GM12878 (cell line): ENCODE measurements at regions not wholly inside any gene's neighbourhood (a gene's known extent, or its start where the extent isn't known, plus 50 kb on each side); places are given as distances from the start of the nearest gene placed in this dataset.

ENCODE experiments used
- ATAC-seq: fragments of 200-7000 bp; cut with Tn5 transposase; 3 replicates; pipeline ENCODE4 v1.9.1; 2020; ENCODE audit warnings: mild to moderate bottlenecking, moderate library complexity
- BruUV-seq: library from RNA; stranded (reverse); fragments of 400-500 nt; replicated peaks from 2 replicates; lab custom pipeline; 2021; lab: Mats Ljungman, UMichigan
- CTCF ChIA-PET: fragments of 300-600 bp; sonication (Branson Sonifier 250); formaldehyde crosslinking; extraction: SDS; loops from one replicate; lab custom pipeline; 2021; ENCODE audit warnings: inconsistent platforms; lab: Yijun Ruan, JAX
- POLR2A ChIA-PET: fragments of 350-600 bp; formaldehyde crosslinking; extraction: SDS; loops from one replicate; lab custom pipeline; 2021; ENCODE audit warnings: inconsistent platforms; lab: Charles Lee
- RAD21 ChIA-PET: fragments of 300-600 bp; sonication (Branson Sonifier 250); formaldehyde crosslinking; loops from one replicate; lab custom pipeline; 2023; ENCODE audit warnings: antibody characterized with exemption; ENCODE audit not compliant: unreplicated experiment; lab: Charles Lee
- SMC1A ChIA-PET: fragments of 300-600 bp; sonication (Branson Sonifier 250); formaldehyde crosslinking; loops from one replicate; lab custom pipeline; 2023; ENCODE audit not compliant: unreplicated experiment, uncharacterized antibody; lab: Charles Lee
- DNase-seq: peaks from one replicate; pipeline ENCODE4 v3.0.0-alpha.2; 2011; ENCODE audit warnings: low read depth, low spot score
- FAIRE-seq: peaks from 3 replicates; lab custom pipeline; 2011; peaks lifted over from hg19 to GRCh38; lab: Jason Lieb, UNC
- H2AFZ ChIP-seq: 2 replicates; pipeline ENCODE4 v1.6.0; 2011; ENCODE audit warnings: low read depth, low read length, control low read depth; ENCODE audit not compliant: control insufficient read depth
- H3K27ac ChIP-seq: 2 replicates; pipeline ENCODE4 v1.5.1; 2011; ENCODE audit warnings: control low read depth; ENCODE audit not compliant: control insufficient read depth, insufficient read depth
- H3K27me3 ChIP-seq, 2 experiments: replicated peaks in 1 of 2; 2 replicates each; pipeline versions ENCODE4 v1.6.0 to v1.6.1; 2011; ENCODE audit warnings: low read length in 1 of 2; ENCODE audit not compliant: control insufficient read depth in 2 of 2, insufficient read depth in 2 of 2
- H3K36me3 ChIP-seq, 2 experiments: 2 replicates each; pipeline ENCODE4 v1.5.1; 2011; ENCODE audit warnings: low read length in 1 of 2; ENCODE audit not compliant: control insufficient read depth in 2 of 2, insufficient read depth in 2 of 2
- H3K4me1 ChIP-seq: 2 replicates; pipeline ENCODE4 v1.6.1; 2011; ENCODE audit warnings: mild to moderate bottlenecking, low read length, moderate library complexity, mixed read lengths; ENCODE audit not compliant: control insufficient read depth, insufficient read depth
- H3K4me2 ChIP-seq: 2 replicates; pipeline ENCODE4 v1.6.0; 2011; ENCODE audit warnings: control low read depth; ENCODE audit not compliant: control insufficient read depth, insufficient read depth
- H3K4me3 ChIP-seq: fragments of 200-600 bp; sonication (generic); 2 replicates; pipeline ENCODE4 v1.5.1; 2016
- H3K79me2 ChIP-seq: 2 replicates; pipeline ENCODE4 v1.6.0; 2011; ENCODE audit warnings: low read length; ENCODE audit not compliant: control insufficient read depth, insufficient read depth
- H3K9ac ChIP-seq: 2 replicates; pipeline ENCODE4 v1.8.0; 2011; ENCODE audit warnings: low read length, control low read depth, mixed read lengths; ENCODE audit not compliant: control insufficient read depth, insufficient read depth
- H3K9me3 ChIP-seq: replicated peaks from 3 replicates; pipeline ENCODE4 v1.5.1; 2011; ENCODE audit warnings: mild to moderate bottlenecking, low read length; ENCODE audit not compliant: control insufficient read depth, insufficient read depth
- H4K20me1 ChIP-seq: 2 replicates; pipeline ENCODE4 v1.6.0; 2011; ENCODE audit not compliant: control insufficient read depth, insufficient read depth
- BCL11A ChIP-seq: IDR thresholded peaks from 2 replicates; pipeline ENCODE4 v1.6.1; 2011; ENCODE audit warnings: low read depth, low read length
- BRCA1 ChIP-seq: IDR thresholded peaks from 2 replicates; pipeline ENCODE4 v1.6.1; 2011; ENCODE audit warnings: low read depth, low read length, improper control_type of control experiment
- CREM ChIP-seq: IDR thresholded peaks from 2 replicates; pipeline ENCODE4 v1.6.1; 2014; ENCODE audit warnings: antibody characterized with exemption, low read depth
- DPF2 ChIP-seq: fragments of 450-650 bp; IDR thresholded peaks from 2 replicates; pipeline ENCODE4 v1.6.1; 2017; ENCODE audit warnings: mild to moderate bottlenecking
- IKZF1 ChIP-seq: fragments of 450-650 bp; conservative IDR thresholded peaks from 2 replicates; pipeline ENCODE4 v1.6.1; 2017; ENCODE audit warnings: antibody characterized with exemption, mild to moderate bottlenecking
- NFYA ChIP-seq: IDR thresholded peaks from 2 replicates; pipeline ENCODE4 v1.6.1; 2011; ENCODE audit warnings: low read depth, mild to moderate bottlenecking, low read length, improper control_type of control experiment, borderline replicate concordance
- NR2C1 ChIP-seq: fragments of 450-650 bp; IDR thresholded peaks from 2 replicates; pipeline ENCODE4 v1.6.1; 2017; ENCODE audit warnings: antibody characterized with exemption, mild to moderate bottlenecking, moderate library complexity
- SIX5 ChIP-seq: IDR thresholded peaks from 2 replicates; pipeline ENCODE4 v1.6.1; 2011; ENCODE audit warnings: mild to moderate bottlenecking, low read depth, low read length, moderate library complexity; ENCODE audit not compliant: severe bottlenecking
- WGBS: methylation state at CpG from one replicate; pipeline ENCODE4 v1.1.6; 2016; ENCODE audit warnings: low lambda C conversion rate; ENCODE audit not compliant: insufficient replicate concordance, insufficient coverage; ENCODE audit errors: missing lambda C conversion rate; 5-methylcytosine and 5-hydroxymethylcytosine counted together
- in situ Hi-C: fragments of 300-500 bp; cut with MboI; formaldehyde crosslinking; loops from 9 replicates; pipeline ENCODE4 v1.14.3; 2018; ENCODE audit warnings: mixed read lengths
- intact Hi-C: fragments of 100-400 bp; cut with micrococcal nuclease; formaldehyde crosslinking; loops from one replicate; pipeline ENCODE4 v1.14.2; 2022; ENCODE audit not compliant: unreplicated experiment
- TF ChIP-seq, protein P1 (sequence below): IDR thresholded peaks from 2 replicates; pipeline ENCODE4 v1.6.1; 2011; ENCODE audit warnings: mild to moderate bottlenecking, low read depth, low read length, moderate library complexity; ENCODE audit not compliant: insufficient replicate concordance

DNA sequence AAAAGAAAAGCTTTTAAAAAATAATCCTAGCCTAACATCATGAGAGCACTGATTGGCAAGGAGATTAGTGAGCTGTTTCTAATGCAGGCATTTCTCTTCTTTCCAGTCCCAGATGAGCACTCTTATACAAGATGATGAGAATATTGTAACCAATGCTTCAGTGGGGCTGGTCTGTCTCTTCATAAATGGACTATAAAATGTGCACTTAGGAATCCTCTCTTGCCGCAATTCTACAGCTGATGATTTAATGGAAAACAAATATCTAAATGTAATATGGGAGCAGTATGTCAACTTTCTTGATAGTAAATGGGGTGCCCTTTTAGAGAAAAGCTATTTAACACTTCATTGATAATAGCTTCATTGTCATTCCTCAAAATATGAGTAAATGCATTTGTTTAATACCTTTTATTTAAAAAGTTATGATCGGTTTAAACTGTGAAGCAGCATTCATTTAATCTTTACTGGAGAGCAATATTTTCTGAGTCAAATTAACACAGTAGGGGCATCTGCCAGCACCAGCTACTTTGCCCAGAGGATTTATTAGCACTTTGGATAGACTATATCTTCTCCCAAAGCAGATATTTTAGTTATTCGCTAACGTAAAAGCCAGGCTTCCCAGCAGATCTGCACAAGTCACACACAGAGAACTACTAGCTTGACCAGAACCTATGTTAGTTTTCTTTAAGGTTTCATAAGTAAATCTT lies 985.9 kb downstream of the DIPK2A start:
- H2AFZ ChIP-seq: no peak overlapping the region
- DNase-seq (no peak), ATAC-seq (no peak), FAIRE-seq (no peak)
- H3K9ac ChIP-seq: no peak overlapping the region
- no peaks in the 10 kb centered on the region for H3K36me3 ChIP-seq
- no peaks in the 10 kb centered on the region for H3K27me3 ChIP-seq
- in situ Hi-C loops (no loop called here), intact Hi-C loops (no loop called here)
- H3K4me2 ChIP-seq: no peak overlapping the region
- no peaks in the 10 kb centered on the region for H3K79me2 ChIP-seq
- ChIA-PET RAD21 (no interaction called here), POLR2A (interaction anchor here (0.5 kb wide), 1 partner anchor 47 kb away, joined by 4 read pairs; no protein-coding TSS in a partner anchor), SMC1A (no interaction called here), CTCF (no interaction called here)
- no TSS peak for BruUV-seq
- WGBS: 71% methylated on average over 4 of the region's 4 CpGs
- no peaks in the 10 kb centered on the region for H4K20me1 ChIP-seq
- H3K4me1 ChIP-seq: no peaks in the 10 kb centered on the region
- H3K4me3 ChIP-seq: no peak overlapping the region
- no peak overlapping the region for H3K27ac ChIP-seq
- TF ChIP-seq BCL11A (no peak), DPF2 (no peak), NR2C1 (no peak)
- TF ChIP-seq, all 136 proteins: peak for 0
- no peaks in the 10 kb centered on the region for H3K9me3 ChIP-seq

DNA sequence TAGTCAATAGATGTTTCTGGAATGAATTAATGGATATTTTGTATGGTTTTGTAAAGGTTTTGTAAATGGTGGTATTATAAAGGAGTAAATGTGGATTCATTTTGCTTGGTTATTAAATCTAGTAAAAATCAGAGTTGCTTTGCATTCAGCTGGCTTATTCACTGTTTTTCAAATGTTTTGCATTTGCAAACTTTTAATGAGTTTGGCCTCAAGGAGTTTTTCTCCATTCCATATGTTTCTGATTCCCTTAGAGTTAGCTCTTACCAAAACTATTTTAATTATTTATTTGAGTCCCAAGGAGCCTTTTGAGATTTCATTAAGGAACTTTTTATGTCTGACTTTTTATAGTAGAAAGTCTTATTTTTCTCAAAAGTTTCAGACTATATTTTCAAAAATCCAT lies 992.2 kb downstream of the DIPK2A start:
- Histone ChIP-seq H3K79me2 (no peaks in the 10 kb centered on the region), H3K4me1 (no peaks in the 10 kb centered on the region), H3K36me3 (no peaks in the 10 kb centered on the region), H3K9me3 (no peaks in the 10 kb centered on the region), H3K27me3 (no peaks in the 10 kb centered on the region), H4K20me1 (no peaks in the 10 kb centered on the region), H3K9ac (no peak overlapping the region), H3K27ac (no peak overlapping the region), H2AFZ (no peak overlapping the region), H3K4me2 (no peak overlapping the region), H3K4me3 (no peak overlapping the region)
- no peak for DNase-seq
- FAIRE-seq: no peak
- intact Hi-C loops: no loop called here
- TF ChIP-seq IKZF1: no peak
- no peak for TF ChIP-seq CREM
- no peak for TF ChIP-seq NFYA
- no peak for TF ChIP-seq BRCA1
- TF ChIP-seq, protein P1, sequence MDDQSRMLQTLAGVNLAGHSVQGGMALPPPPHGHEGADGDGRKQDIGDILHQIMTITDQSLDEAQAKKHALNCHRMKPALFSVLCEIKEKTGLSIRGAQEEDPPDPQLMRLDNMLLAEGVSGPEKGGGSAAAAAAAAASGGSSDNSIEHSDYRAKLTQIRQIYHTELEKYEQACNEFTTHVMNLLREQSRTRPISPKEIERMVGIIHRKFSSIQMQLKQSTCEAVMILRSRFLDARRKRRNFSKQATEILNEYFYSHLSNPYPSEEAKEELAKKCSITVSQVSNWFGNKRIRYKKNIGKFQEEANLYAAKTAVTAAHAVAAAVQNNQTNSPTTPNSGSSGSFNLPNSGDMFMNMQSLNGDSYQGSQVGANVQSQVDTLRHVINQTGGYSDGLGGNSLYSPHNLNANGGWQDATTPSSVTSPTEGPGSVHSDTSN: no peak
- TF ChIP-seq SIX5: no peak
- SMC1A ChIA-PET: no interaction called here
- RAD21 ChIA-PET: no interaction called here
- CTCF ChIA-PET: no interaction called here
- no TSS peak for BruUV-seq
- ATAC-seq: no peak
- POLR2A ChIA-PET: no interaction called here
- in situ Hi-C loops: no loop called here
